Loucy (cell line): ENCODE measurements at regions not wholly inside any gene's neighbourhood (a gene's known extent, or its start where the extent isn't known, plus 50 kb on each side); places are given as distances from the start of the nearest gene placed in this dataset.

Source experiments
- EZH2phosphoT487 ChIP-seq: fragments of 200-600 bp; IDR thresholded peaks from 2 replicates; pipeline ENCODE4 v1.6.1; 2018; ENCODE audit warnings: antibody characterized with exemption, mild to moderate bottlenecking, moderate library complexity, borderline replicate concordance
- TF ChIP-seq, protein P1 (sequence below): fragments of 200-600 bp; sonication (generic); conservative IDR thresholded peaks from 2 replicates; pipeline ENCODE4 v1.5.1; 2014; ENCODE audit warnings: mild to moderate bottlenecking, antibody characterized with exemption, low read length

DNA sequence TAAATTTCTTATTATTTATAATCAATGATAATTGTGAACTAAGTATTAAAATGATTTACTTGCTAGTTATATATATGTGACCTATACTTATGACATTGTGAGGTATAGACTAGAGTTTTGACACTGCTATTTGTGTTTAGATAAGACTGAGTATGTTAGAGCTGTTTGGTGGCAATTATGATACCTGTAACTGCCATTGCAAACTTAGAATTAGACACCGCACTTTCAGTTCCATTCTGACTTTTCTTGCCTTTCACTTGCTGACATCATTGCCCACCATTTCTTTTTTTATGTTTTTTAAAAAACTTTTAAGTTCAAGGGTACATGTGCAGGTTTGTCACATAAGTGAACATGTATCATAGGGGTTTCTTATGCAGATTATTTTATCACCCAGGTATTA lies 214.5 kb downstream of the MBL2 start:
- TF ChIP-seq, protein P1, sequence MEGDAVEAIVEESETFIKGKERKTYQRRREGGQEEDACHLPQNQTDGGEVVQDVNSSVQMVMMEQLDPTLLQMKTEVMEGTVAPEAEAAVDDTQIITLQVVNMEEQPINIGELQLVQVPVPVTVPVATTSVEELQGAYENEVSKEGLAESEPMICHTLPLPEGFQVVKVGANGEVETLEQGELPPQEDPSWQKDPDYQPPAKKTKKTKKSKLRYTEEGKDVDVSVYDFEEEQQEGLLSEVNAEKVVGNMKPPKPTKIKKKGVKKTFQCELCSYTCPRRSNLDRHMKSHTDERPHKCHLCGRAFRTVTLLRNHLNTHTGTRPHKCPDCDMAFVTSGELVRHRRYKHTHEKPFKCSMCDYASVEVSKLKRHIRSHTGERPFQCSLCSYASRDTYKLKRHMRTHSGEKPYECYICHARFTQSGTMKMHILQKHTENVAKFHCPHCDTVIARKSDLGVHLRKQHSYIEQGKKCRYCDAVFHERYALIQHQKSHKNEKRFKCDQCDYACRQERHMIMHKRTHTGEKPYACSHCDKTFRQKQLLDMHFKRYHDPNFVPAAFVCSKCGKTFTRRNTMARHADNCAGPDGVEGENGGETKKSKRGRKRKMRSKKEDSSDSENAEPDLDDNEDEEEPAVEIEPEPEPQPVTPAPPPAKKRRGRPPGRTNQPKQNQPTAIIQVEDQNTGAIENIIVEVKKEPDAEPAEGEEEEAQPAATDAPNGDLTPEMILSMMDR = no peak
- TF ChIP-seq EZH2phosphoT487 = no peak
